GM10248 (cell line): ENCODE measurements at regions not wholly inside any gene's neighbourhood (a gene's known extent, or its start where the extent isn't known, plus 50 kb on each side); places are given as distances from the start of the nearest gene placed in this dataset.

Source experiments
- CTCF ChIA-PET: fragments of 300-600 bp; sonication (Branson Sonifier 250); formaldehyde crosslinking; extraction: SDS; loops from one replicate; lab custom pipeline; 2021; ENCODE audit warnings: antibody characterized with exemption; lab: Yijun Ruan, JAX
- POLR2A ChIA-PET: fragments of 350-650 bp; sonication (Branson Sonifier 250); formaldehyde crosslinking; extraction: SDS; loops from one replicate; lab custom pipeline; 2020; ENCODE audit warnings: antibody characterized with exemption; lab: Yijun Ruan, JAX
- DNase-seq: peaks from one replicate; pipeline ENCODE4 v3.0.0; 2012; ENCODE audit errors: extremely low spot score
- CTCF ChIP-seq: IDR thresholded peaks from 2 replicates; pipeline ENCODE4 v1.5.1; 2012; ENCODE audit warnings: mild to moderate bottlenecking, low read depth; ENCODE audit errors: extremely low read depth, missing control alignments, control extremely low read depth

DNA sequence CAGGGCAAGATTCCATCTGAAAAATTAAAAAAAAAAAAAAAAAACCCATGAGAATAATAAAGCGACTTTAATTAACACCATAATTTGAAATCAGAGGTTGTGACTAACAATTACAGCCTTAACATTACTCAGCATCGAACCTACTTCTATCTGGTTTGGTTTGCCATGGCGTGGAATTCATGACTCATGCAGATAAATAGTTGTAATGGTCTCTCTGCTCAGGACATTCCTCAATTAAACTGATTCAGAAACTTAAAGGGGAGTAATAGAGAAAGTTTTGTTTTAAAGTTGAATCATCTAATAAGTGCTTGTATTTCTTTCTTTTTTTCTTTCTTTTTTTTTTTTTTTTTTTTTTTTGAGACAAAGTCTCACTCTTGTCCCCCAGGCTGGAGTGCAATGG is 135.5 kb downstream of the SPATA31D1 start:
- ChIA-PET CTCF (interaction anchor here (1.4 kb wide), 1 partner anchor 16 kb away, joined by 4 read pairs; no protein-coding TSS in a partner anchor), POLR2A (no interaction called here)
- no peak for DNase-seq
- TF ChIP-seq CTCF: no peak

DNA sequence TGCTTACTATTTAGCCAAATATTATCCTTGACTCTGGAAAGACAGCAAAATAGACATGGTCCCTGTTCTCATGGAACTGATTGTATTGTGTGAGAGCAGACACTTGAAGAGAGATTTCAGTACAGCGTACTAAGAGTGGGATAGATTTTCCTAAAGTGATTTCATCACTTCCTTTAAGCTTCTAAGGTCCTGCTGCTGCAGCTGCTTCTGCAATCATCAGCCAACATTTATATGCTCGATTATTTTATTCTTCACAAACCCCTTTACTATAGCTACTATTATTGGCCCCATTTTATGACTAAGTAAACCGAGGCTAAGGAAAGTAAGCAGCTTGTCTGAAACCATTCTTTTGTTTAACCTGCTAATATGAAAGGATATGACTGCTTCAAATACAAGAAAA is 137.7 kb downstream of the SPATA31D1 start:
- TF ChIP-seq CTCF: no peak
- ChIA-PET CTCF (interaction anchor here (1.0 to 1.6 kb wide), 3 partner anchors 11 to 481 kb away, joined by 3 read pairs; no protein-coding TSS in a partner anchor), POLR2A (no interaction called here)
- no peak for DNase-seq

DNA sequence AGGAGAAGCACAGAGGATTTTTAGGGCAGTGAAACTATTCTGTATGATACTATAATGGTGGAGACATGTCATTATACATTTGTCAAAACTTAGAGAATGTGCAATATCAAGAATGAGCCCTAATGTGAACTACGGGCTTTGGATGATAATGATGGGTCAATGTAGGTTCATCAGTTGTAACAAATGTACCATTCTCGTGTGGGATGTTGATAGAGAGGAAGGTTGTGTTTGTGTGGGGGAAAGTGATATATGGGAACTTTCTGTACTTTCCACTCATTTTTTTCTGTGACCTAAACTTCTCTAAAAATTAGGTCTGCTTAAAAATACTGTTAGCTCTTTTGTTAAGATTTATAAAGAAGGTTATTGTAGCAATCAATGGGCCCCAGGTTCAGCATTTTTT is 138.9 kb downstream of the SPATA31D1 start:
- no peak for DNase-seq
- POLR2A ChIA-PET: no interaction called here
- no peak for TF ChIP-seq CTCF
- CTCF ChIA-PET: no interaction called here

DNA sequence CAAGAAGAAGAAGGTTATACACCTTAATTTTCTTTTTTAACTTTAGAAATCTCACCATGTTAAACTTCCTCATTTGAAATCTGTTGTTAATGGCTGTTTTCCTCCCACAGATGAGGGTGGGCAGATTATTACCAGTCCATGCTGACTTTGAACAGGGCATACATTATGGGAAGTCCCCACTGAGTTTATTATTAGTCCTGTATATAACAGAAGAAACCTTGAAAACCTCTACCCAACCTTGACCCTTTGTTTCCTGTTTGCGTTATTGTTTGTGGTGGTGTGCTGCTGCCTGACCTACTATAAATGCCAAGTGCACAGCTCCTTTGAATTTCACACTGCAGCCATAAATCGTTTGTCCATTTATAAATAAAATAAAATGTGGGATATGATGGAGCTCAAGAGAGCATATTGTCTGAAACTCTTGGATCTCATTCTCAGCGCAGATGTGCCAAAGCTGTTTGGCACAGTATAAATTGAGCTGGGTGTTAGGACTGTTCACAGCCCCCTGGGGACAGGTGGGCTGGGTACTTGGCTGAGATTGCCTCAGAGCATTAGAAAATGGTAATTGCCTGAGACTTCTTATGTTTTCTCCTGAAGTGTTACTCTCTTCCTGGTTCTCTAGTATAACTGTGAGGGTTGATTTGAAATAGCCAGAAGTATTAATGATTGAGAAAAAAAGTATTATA is 139.6 kb downstream of the SPATA31D1 start:
- peak; percentile 43 for DNase-seq
- ChIA-PET CTCF (no interaction called here), POLR2A (no interaction called here)
- no peak for TF ChIP-seq CTCF

- TF ChIP-seq CTCF: no peak
- DNase-seq: no peak
- ChIA-PET CTCF (no interaction called here), POLR2A (no interaction called here)
Observed at GRCh38 chr9:82129708-82130107, 141.1 kb downstream of the SPATA31D1 start.

- ChIA-PET CTCF (interaction anchor here (1.3 kb wide), 2 partner anchors 12 to 38 kb away, joined by 3 to 8 read pairs; no protein-coding TSS in a partner anchor), POLR2A (no interaction called here)
- TF ChIP-seq CTCF: no peak
- no peak for DNase-seq
Observed at GRCh38 chr9:82130331-82131042, 141.9 kb downstream of the SPATA31D1 start.
